Activated T-cell treated with anti-CD3 and anti-CD28 coated beads for 48 hours (primary cell): ENCODE measurements at regions not wholly inside any gene's neighbourhood (a gene's known extent, or its start where the extent isn't known, plus 50 kb on each side); places are given as distances from the start of the nearest gene placed in this dataset.
"Not testable (repeated sequence)": the region's sequence is repeated elsewhere in the genome, so short reads cannot be mapped to it uniquely, and the experiment has no call there.

Experiments used
- DNase-seq: peaks from one replicate; pipeline ENCODE4 v3.0.0-alpha.2; 2020; ENCODE audit warnings: low read depth

DNA sequence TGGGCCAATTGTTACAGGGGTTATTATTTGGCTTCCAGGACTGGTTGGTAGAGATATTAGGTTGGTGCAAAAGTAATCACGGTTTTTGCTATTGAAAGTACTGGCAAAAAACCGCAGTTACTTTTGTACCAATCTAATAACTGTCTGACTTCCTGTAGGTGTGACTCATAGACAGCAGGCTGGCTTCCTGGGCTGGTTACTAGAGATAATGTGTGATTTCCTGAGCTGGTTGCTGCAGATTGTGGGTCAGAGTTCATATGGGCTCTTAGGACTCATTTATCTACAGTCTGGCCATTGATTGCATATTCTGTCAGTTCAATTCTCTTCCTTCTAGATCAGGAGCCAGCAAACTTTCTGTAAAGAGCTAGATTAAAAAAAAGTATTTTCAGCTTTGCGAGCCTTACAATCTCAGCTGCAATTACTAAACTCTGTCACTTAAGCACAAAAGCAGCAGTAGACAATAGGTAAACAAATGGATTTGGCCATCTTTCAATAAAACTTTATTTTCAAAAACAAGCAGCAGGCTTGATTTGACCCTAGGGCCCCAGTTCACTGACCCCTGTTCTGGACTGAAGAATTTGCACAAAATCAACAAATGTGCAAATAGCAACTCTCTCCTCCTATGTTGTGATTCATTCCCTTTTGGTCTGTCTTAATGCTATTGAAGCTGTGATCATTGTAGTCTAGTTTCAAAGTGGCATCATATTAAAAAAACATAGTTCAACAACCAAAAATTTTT, 50.8 kb upstream of the BOD1L1 start:
- DNase-seq, result no peak

GRCh38 chr4:13681570-13681969, 54.0 kb upstream of the BOD1L1 start:
- DNase-seq, result no peak

DNA sequence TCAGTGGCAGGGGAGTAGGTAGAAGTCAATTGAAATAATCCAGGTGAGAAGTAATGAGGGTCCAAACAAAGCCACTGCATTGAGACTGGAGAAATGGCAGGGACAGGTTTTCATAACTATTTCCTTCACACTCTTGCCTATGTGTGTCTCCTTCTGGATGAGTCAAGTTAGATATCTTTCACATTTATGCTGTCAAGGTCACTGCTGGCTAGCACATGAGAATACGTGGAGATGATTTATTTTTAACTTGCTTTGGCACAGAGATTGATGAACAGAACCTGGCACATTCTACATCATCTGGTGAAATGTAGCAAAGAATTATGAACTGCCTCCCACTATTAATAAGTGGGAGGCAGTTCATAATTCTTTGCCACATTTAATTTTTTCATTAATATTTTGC, 66.7 kb upstream of the BOD1L1 start:
- DNase-seq, result no peak

DNA sequence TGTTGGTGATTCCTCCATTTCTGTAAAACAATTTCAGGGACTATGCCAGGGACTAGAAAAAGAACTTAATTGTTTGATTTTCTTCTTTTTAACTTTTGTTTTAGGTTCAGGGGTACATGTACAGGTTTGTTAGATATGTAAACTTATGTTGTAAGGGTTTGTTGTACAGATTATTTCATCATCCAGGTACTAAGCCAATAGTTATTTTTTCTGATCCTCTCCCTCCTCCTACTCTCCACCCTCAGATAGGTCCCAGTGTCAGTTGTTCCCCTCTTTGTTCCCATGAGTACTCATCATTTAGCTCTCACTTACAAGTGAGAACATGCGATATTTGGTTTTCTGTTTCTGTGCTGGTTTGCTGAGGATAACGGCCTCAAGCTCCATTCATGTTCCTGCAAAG, 70.8 kb upstream of the BOD1L1 start:
- no peak for DNase-seq

GRCh38 chr4:13700021-13700857, 72.7 kb upstream of the BOD1L1 start:
- no peak for DNase-seq

DNA sequence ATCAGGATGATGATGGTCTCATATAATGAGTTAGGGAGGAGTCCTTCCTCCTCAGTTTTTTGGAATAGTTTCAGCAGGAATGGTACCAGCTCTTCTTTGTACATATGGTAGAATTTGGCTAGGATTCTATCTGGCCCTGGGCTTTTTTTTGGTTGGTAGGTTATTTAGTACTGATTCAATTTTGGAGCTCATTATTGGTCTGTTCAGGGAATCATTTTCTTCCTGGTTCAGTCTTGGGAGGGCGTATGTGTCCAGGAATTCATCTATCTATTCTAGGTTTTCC, 73.3 kb upstream of the BOD1L1 start:
- not testable (repeated sequence) for DNase-seq

- no peak for DNase-seq
Measured at GRCh38 chr4:13701937-13702446, 74.5 kb upstream of the BOD1L1 start.

- DNase-seq, result no peak
Measured at GRCh38 chr4:13703096-13703495, 75.6 kb upstream of the BOD1L1 start.

GRCh38 chr4:13704035-13704434, 76.5 kb upstream of the BOD1L1 start:
- no peak for DNase-seq

DNA sequence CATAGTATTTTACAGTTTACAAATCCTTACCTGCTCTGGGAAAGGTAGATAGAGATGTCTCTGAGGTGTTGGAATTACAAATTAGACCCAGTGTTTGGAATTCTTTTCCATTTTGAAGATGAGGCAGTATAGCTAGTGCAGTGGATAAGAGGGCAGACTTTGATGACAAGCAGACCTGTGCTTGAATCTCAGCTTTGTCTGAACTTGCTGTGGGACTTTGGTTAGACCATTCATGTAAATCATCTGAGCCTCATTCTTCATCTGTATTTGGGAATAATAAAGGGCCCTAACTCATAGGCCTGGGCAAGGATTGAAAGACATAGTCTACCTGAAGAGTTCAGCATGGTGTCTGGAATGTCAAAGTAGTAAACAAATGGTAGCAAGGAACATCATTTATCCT, 77.2 kb upstream of the BOD1L1 start:
- DNase-seq, result no peak

- no peak for DNase-seq
Measured at GRCh38 chr4:13705521-13706041, 78.1 kb upstream of the BOD1L1 start.

GRCh38 chr4:13706120-13706519, 78.6 kb upstream of the BOD1L1 start:
- no peak for DNase-seq

DNA sequence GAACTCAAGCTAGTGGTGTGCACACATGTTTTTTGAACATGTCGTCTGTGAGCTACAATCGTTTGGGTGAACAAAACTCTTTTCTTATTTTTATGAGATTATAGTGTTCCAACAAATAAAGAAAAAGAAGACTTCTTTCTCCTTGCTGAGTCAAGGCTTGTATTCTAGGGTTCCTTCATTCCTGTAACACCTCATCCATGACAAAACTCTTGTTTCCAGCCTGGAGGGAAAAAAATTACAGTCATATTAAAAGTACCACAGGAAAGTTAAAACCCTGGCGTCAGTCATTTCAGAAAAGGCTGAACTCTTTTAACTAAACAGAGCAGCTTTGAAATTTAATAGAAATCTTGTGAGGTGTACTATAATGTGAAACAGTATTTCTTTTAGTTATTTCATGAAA, 79.2 kb upstream of the BOD1L1 start:
- no peak for DNase-seq

GRCh38 chr4:13710246-13710885, 82.8 kb upstream of the BOD1L1 start:
- no peak for DNase-seq

DNA sequence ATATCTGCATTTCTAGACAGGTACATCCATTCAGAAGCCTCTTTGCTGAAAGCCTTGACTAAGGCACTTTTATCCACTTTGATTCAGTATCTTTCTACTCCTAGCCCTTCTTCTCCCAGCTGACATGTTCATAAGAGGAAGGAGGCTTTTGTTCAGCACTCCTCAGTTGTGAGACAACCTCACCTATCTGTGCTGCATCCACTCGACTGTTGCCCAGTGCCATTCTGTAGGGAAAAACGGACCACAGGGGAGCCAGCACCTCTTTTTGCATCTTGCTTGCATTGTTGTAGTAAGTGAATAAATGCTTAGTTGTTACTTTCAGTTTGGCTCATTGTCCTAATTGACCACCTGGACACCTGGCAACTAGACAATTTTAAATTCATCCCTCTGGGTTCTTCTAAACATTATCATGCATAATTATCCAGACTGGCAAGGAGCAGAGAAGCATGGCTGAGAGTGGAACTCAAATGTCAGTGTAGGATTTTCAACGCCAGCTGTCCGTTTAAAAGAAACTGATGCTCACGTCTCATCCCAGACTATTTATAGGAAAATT, 83.8 kb upstream of the BOD1L1 start:
- DNase-seq, result no peak

DNA sequence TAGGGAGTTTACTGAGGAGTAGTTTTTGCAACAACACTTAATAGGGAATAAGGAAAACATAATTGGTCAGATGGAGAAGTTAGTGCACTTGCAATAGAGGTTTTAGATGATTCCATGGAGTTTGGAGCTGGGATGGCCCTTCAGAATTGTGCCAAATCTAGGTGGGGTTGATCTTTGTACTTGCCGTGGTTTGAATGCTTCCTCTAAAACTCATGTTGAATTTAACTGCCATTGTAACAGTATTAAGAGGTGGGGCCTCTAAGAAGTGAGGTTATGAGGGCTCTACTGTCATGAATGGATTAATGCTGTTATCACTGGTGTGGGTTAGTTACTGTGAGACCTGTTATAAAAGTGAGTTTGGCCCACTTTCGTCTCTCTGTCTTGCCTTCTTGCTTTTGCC, 94.4 kb upstream of the BOD1L1 start:
- no peak for DNase-seq

DNA sequence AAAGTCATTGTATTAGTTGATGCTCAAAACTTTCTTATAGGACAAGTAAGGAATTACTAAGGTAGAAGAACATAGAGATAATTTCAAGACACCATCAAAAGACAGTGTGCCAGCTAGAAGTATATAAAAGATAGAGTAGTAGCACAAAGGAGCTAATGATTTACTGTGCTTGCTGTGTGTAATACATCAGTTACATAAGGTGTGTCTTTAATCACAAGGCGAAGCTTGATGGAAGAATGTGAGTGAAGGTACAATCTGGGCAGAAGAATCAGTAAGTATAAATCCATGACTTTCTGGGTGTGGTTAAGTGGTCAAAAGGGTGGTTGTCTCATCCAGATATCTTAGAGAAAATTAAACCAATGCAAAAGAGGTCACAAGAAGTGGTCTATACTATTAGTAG, 95.1 kb upstream of the BOD1L1 start:
- no peak for DNase-seq

DNA sequence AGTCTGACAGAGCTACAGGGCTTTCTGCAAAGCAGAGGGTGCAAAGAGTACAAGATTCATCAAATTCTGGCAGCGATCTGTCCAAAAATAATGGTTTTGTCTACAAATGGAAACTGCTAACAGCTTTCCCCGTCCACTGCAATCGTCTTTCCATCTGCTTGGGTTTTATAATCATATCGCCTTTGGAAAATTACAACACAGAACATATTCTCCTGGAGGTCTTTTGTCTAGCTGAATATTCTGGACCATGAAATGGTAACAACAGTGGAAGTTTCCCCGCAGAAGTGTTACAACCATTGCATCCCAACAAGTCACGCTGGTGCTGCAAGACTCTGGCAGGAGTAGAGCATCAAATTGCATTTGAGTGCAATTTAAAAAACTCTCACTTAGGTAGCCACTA, 101.2 kb upstream of the BOD1L1 start:
- no peak for DNase-seq

- no peak for DNase-seq
Measured at GRCh38 chr4:13731019-13731418, 103.5 kb upstream of the BOD1L1 start.

DNA sequence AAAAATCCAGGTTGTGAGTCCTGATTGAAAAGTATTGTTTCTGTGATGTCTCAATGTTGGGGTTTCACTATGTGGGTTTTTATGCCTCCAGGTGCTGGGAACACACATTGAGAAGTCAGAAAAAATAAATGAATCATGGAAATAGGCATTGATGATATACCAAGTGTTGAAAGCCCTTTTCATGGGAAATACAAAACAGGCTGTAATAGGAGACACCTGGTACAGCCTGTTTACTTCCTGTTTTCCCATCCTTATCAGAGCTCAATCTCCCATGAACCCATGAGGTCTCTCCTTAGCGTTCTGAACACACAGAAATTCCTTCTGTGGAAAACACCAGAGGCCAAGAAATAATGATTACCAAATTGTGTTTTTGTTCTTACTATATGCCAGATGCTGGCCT, 106.3 kb upstream of the BOD1L1 start:
- no peak for DNase-seq

DNA sequence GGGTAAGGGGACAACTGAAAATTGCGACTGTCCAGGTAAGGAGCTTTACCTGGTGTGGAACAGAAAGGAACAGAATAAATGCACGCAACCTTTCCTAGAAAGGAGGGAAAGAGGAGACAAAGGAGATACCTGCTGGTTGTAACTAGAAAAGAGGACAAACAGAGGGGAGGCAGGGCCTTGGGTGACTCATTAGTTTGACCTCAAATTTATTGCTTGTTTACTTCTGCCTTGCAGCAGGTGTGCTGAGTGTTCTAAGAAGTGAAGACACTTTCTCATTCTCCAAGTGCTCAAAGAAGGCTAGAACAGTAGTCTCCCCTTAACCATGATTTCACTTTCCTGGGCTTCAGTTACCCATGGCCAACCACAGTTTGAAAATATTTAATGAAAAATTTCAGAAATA, 123.1 kb upstream of the BOD1L1 start:
- no peak for DNase-seq

DNA sequence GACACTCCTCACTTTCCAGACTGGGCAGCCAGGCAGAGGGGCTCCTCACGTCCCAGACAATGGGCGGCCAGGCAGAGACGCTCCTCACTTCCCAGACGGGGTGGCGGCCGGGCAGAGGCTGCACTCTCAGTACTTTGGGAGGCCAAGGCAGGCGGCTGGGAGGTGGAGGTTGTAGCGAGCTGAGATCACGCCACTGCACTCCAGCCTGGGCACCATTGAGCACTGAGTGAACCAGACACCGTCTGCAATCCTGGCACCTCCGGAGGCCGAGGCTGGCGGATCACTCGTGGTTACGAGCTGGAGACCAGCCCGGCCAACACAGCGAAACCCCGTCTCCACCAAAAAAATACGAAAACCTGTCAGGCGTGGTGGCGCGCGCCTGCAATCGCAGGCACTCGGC, 134.1 kb upstream of the BOD1L1 start:
- not testable (repeated sequence) for DNase-seq

GRCh38 chr4:13762130-13762529, 134.6 kb upstream of the BOD1L1 start:
- DNase-seq, result no peak
